AG10803 (cell line): ENCODE measurements at regions not wholly inside any gene's neighbourhood (a gene's known extent, or its start where the extent isn't known, plus 50 kb on each side); places are given as distances from the start of the nearest gene placed in this dataset.

Experiments used
- DNase-seq: peaks from one replicate; pipeline ENCODE4 v3.0.0; 2010; ENCODE audit warnings: low read depth
- H3K4me3 ChIP-seq: 2 replicates; pipeline ENCODE4 v1.5.1; 2011; ENCODE audit warnings: mild to moderate bottlenecking, low read length, control low read depth
- CTCF ChIP-seq: conservative IDR thresholded peaks from 2 replicates; pipeline ENCODE4 v1.5.1; 2011; ENCODE audit warnings: mild to moderate bottlenecking, low read length, control low read depth, inconsistent platforms

GRCh38 chr18:40346146-40346545 is 1608.9 kb upstream of the PIK3C3 start:
- no peak overlapping the region for H3K4me3 ChIP-seq
- DNase-seq = peak; percentile 14
- no peak for TF ChIP-seq CTCF

GRCh38 chr18:40341701-40342100 is 1613.3 kb upstream of the PIK3C3 start:
- H3K4me3 ChIP-seq = no peak overlapping the region
- TF ChIP-seq CTCF = no peak
- DNase-seq = no peak

- TF ChIP-seq CTCF = no peak
- no peak overlapping the region for H3K4me3 ChIP-seq
- DNase-seq = no peak
Observed at GRCh38 chr18:40338284-40338683, 1616.8 kb upstream of the PIK3C3 start.

GRCh38 chr18:40326985-40327384 is 1628.0 kb upstream of the PIK3C3 start:
- TF ChIP-seq CTCF = no peak
- H3K4me3 ChIP-seq = no peak overlapping the region

GRCh38 chr18:40325988-40326387 is 1629.0 kb upstream of the PIK3C3 start:
- DNase-seq = no peak
- no peak overlapping the region for H3K4me3 ChIP-seq
- TF ChIP-seq CTCF = no peak

More at GRCh38 chr18:40326985-40327384, 1628.0 kb upstream of the PIK3C3 start:
- DNase-seq = no peak

GRCh38 chr18:40314199-40314598 is 1640.8 kb upstream of the PIK3C3 start:
- DNase-seq = no peak
- TF ChIP-seq CTCF = no peak
- H3K4me3 ChIP-seq = no peak overlapping the region

GRCh38 chr18:40313030-40313642 is 1641.9 kb upstream of the PIK3C3 start:
- H3K4me3 ChIP-seq = no peak overlapping the region
- DNase-seq = no peak
- TF ChIP-seq CTCF = no peak
